ENCODE measurements at regions not wholly inside any gene's neighbourhood (a gene's known extent, or its start where the extent isn't known, plus 50 kb on each side); places are given as distances from the start of the nearest gene placed in this dataset.

GRCh38 chr5:148909766-148910165 is 83.4 kb downstream of the ADRB2 start:
- no peak overlapping the region for H3K4me3 Mint-ChIP-seq

GRCh38 chr5:148910216-148910615 is 83.8 kb downstream of the ADRB2 start:
- no peaks in the 10 kb centered on the region for H3K4me1 ChIP-seq (ENCODE audit: control insufficient read depth, insufficient read depth, low read length, poor library complexity, severe bottlenecking)
- no peaks in the 10 kb centered on the region for H3K36me3 Mint-ChIP-seq
- no peak overlapping the region for H3K4me3 ChIP-seq (ENCODE audit: low read depth, low read length)
- no peak overlapping the region for H3K27ac ChIP-seq (ENCODE audit: insufficient read depth, low read length, poor library complexity, severe bottlenecking)
- peaks cover 0 to 2% (median 0%) of the 10 kb centered on the region in 7 donors for H3K9me3 Mint-ChIP-seq
- ATAC-seq (ENCODE audit: low read depth in 2 of 2) (no peak), DNase-seq (no peak)
- no peaks in the 10 kb centered on the region for H3K9me3 ChIP-seq (ENCODE audit: control insufficient read depth in 2 of 2, low read length in 2 of 2)
- no peaks in the 10 kb centered on the region for H3K36me3 ChIP-seq (ENCODE audit: control insufficient read depth, insufficient read depth, low read length)
- no peak overlapping the region for H3K4me3 Mint-ChIP-seq
- peaks cover 3% of the 10 kb centered on the region for H3K27me3 ChIP-seq (ENCODE audit: control insufficient read depth, insufficient read depth, low read length)
- no peak overlapping the region for H3K27ac Mint-ChIP-seq
- H3K4me1 Mint-ChIP-seq: peaks cover 0 to 3% (median 0%) of the 10 kb centered on the region in 4 donors
- H3K27me3 Mint-ChIP-seq: peaks cover 12% of the 10 kb centered on the region

More at GRCh38 chr5:148909766-148910165, 83.4 kb downstream of the ADRB2 start:
- no peaks in the 10 kb centered on the region for H3K36me3 Mint-ChIP-seq
- H3K27ac Mint-ChIP-seq: no peak overlapping the region
- H3K27ac ChIP-seq (ENCODE audit: insufficient read depth, low read length, poor library complexity, severe bottlenecking): no peak overlapping the region
- peaks cover 0 to 2% (median 0%) of the 10 kb centered on the region in 7 donors for H3K9me3 Mint-ChIP-seq
- H3K4me3 ChIP-seq (ENCODE audit: low read depth, low read length): no peak overlapping the region
- no peaks in the 10 kb centered on the region for H3K4me1 ChIP-seq (ENCODE audit: control insufficient read depth, insufficient read depth, low read length, poor library complexity, severe bottlenecking)
- no peaks in the 10 kb centered on the region for H3K9me3 ChIP-seq (ENCODE audit: control insufficient read depth in 2 of 2, low read length in 2 of 2)
- peaks cover 12% of the 10 kb centered on the region for H3K27me3 Mint-ChIP-seq
- peaks cover 0 to 3% (median 0%) of the 10 kb centered on the region in 4 donors for H3K4me1 Mint-ChIP-seq
- ATAC-seq (ENCODE audit: low read depth in 2 of 2): no peak
- H3K36me3 ChIP-seq (ENCODE audit: control insufficient read depth, insufficient read depth, low read length): no peaks in the 10 kb centered on the region
- H3K27me3 ChIP-seq (ENCODE audit: control insufficient read depth, insufficient read depth, low read length): peaks cover 3% of the 10 kb centered on the region
- no peak for DNase-seq

GRCh38 chr5:148910686-148911361 is 84.4 kb downstream of the ADRB2 start:
- H3K4me3 Mint-ChIP-seq: no peak overlapping the region
- H3K27me3 Mint-ChIP-seq: peaks cover 12% of the 10 kb centered on the region
- no peak for ATAC-seq (ENCODE audit: low read depth in 2 of 2)
- Histone ChIP-seq H3K4me3 (ENCODE audit: low read depth, low read length) (no peak overlapping the region), H3K27me3 (ENCODE audit: control insufficient read depth, insufficient read depth, low read length) (peaks cover 3% of the 10 kb centered on the region), H3K27ac (ENCODE audit: insufficient read depth, low read length, poor library complexity, severe bottlenecking) (no peak overlapping the region), H3K9me3 (ENCODE audit: control insufficient read depth in 2 of 2, low read length in 2 of 2) (no peaks in the 10 kb centered on the region), H3K36me3 (ENCODE audit: control insufficient read depth, insufficient read depth, low read length) (no peaks in the 10 kb centered on the region), H3K4me1 (ENCODE audit: control insufficient read depth, insufficient read depth, low read length, poor library complexity, severe bottlenecking) (no peaks in the 10 kb centered on the region)
- H3K27ac Mint-ChIP-seq: no peak overlapping the region
- peaks cover 0 to 3% (median 0%) of the 10 kb centered on the region in 4 donors for H3K4me1 Mint-ChIP-seq
- peaks cover 0 to 2% (median 0%) of the 10 kb centered on the region in 7 donors for H3K9me3 Mint-ChIP-seq
- H3K36me3 Mint-ChIP-seq: no peaks in the 10 kb centered on the region
- DNase-seq: no peak

- Mint-ChIP-seq H3K36me3 (no peaks in the 10 kb centered on the region), H3K27me3 (peaks cover 12% of the 10 kb centered on the region), H3K9me3 (peaks cover 0 to 2% (median 0%) of the 10 kb centered on the region in 7 donors), H3K4me1 (peaks cover 0 to 3% (median 0%) of the 10 kb centered on the region in 4 donors), H3K27ac (no peak overlapping the region), H3K4me3 (no peak overlapping the region)
- Histone ChIP-seq H3K9me3 (ENCODE audit: control insufficient read depth in 2 of 2, low read length in 2 of 2) (no peaks in the 10 kb centered on the region), H3K4me1 (ENCODE audit: control insufficient read depth, insufficient read depth, low read length, poor library complexity, severe bottlenecking) (no peaks in the 10 kb centered on the region), H3K27ac (ENCODE audit: insufficient read depth, low read length, poor library complexity, severe bottlenecking) (no peak overlapping the region), H3K36me3 (ENCODE audit: control insufficient read depth, insufficient read depth, low read length) (no peaks in the 10 kb centered on the region), H3K27me3 (ENCODE audit: control insufficient read depth, insufficient read depth, low read length) (peaks cover 3% of the 10 kb centered on the region), H3K4me3 (ENCODE audit: low read depth, low read length) (no peak overlapping the region)
- DNase-seq (no peak), ATAC-seq (ENCODE audit: low read depth in 2 of 2) (no peak)
These were observed 85.0 kb downstream of the ADRB2 start for GRCh38 chr5:148911386-148911785.

GRCh38 chr5:148912146-148912545 is 85.7 kb downstream of the ADRB2 start:
- Histone ChIP-seq H3K9me3 (ENCODE audit: control insufficient read depth in 2 of 2, low read length in 2 of 2) (no peaks in the 10 kb centered on the region), H3K4me3 (ENCODE audit: low read depth, low read length) (no peak overlapping the region), H3K4me1 (ENCODE audit: control insufficient read depth, insufficient read depth, low read length, poor library complexity, severe bottlenecking) (no peaks in the 10 kb centered on the region), H3K27me3 (ENCODE audit: control insufficient read depth, insufficient read depth, low read length) (no peaks in the 10 kb centered on the region), H3K36me3 (ENCODE audit: control insufficient read depth, insufficient read depth, low read length) (no peaks in the 10 kb centered on the region), H3K27ac (ENCODE audit: insufficient read depth, low read length, poor library complexity, severe bottlenecking) (no peak overlapping the region)
- H3K4me3 Mint-ChIP-seq: no peak overlapping the region
- H3K27me3 Mint-ChIP-seq: peaks cover 12% of the 10 kb centered on the region
- no peak for ATAC-seq (ENCODE audit: low read depth in 2 of 2)
- peaks cover 0 to 2% (median 0%) of the 10 kb centered on the region in 7 donors for H3K9me3 Mint-ChIP-seq
- no peak overlapping the region for H3K27ac Mint-ChIP-seq
- peaks cover 0 to 3% (median 0%) of the 10 kb centered on the region in 4 donors for H3K4me1 Mint-ChIP-seq
- H3K36me3 Mint-ChIP-seq: no peaks in the 10 kb centered on the region
- DNase-seq: no peak

- peaks cover 8% of the 10 kb centered on the region for H3K27me3 Mint-ChIP-seq
- H3K27ac Mint-ChIP-seq: peak overlapping the region in 1 of 3 donors; percentile 57
- peaks cover 0 to 2% (median 0%) of the 10 kb centered on the region in 7 donors for H3K9me3 Mint-ChIP-seq
- no peak for DNase-seq
- no peaks in the 10 kb centered on the region for H3K36me3 Mint-ChIP-seq
- no peaks in the 10 kb centered on the region for H3K27me3 ChIP-seq (ENCODE audit: control insufficient read depth, insufficient read depth, low read length)
- H3K4me1 ChIP-seq (ENCODE audit: control insufficient read depth, insufficient read depth, low read length, poor library complexity, severe bottlenecking): no peaks in the 10 kb centered on the region
- ATAC-seq (ENCODE audit: low read depth in 2 of 2): no peak
- H3K4me1 Mint-ChIP-seq: peaks cover 0 to 3% (median 0%) of the 10 kb centered on the region in 4 donors
- no peaks in the 10 kb centered on the region for H3K36me3 ChIP-seq (ENCODE audit: control insufficient read depth, insufficient read depth, low read length)
- H3K27ac ChIP-seq (ENCODE audit: insufficient read depth, low read length, poor library complexity, severe bottlenecking): no peak overlapping the region
- no peak overlapping the region for H3K4me3 ChIP-seq (ENCODE audit: low read depth, low read length)
- no peak overlapping the region for H3K4me3 Mint-ChIP-seq
- no peaks in the 10 kb centered on the region for H3K9me3 ChIP-seq (ENCODE audit: control insufficient read depth in 2 of 2, low read length in 2 of 2)
These were observed 86.4 kb downstream of the ADRB2 start for GRCh38 chr5:148912714-148913398.

GRCh38 chr5:148913493-148913892 is 87.1 kb downstream of the ADRB2 start:
- no peaks in the 10 kb centered on the region for H3K4me1 ChIP-seq (ENCODE audit: control insufficient read depth, insufficient read depth, low read length, poor library complexity, severe bottlenecking)
- H3K36me3 ChIP-seq (ENCODE audit: control insufficient read depth, insufficient read depth, low read length): no peaks in the 10 kb centered on the region
- no peak overlapping the region for H3K27ac ChIP-seq (ENCODE audit: insufficient read depth, low read length, poor library complexity, severe bottlenecking)
- H3K27me3 Mint-ChIP-seq: peaks cover 8% of the 10 kb centered on the region
- no peak overlapping the region for H3K4me3 ChIP-seq (ENCODE audit: low read depth, low read length)
- ATAC-seq (ENCODE audit: low read depth in 2 of 2): no peak
- H3K9me3 ChIP-seq (ENCODE audit: control insufficient read depth in 2 of 2, low read length in 2 of 2): no peaks in the 10 kb centered on the region
- H3K9me3 Mint-ChIP-seq: peaks cover 0 to 2% (median 0%) of the 10 kb centered on the region in 7 donors
- no peak overlapping the region for H3K27ac Mint-ChIP-seq
- peaks cover 0 to 3% (median 0%) of the 10 kb centered on the region in 4 donors for H3K4me1 Mint-ChIP-seq
- DNase-seq: no peak
- no peak overlapping the region for H3K4me3 Mint-ChIP-seq
- H3K27me3 ChIP-seq (ENCODE audit: control insufficient read depth, insufficient read depth, low read length): no peaks in the 10 kb centered on the region
- no peaks in the 10 kb centered on the region for H3K36me3 Mint-ChIP-seq
